TTC549 (cell line): ENCODE measurements at regions not wholly inside any gene's neighbourhood (a gene's known extent, or its start where the extent isn't known, plus 50 kb on each side); places are given as distances from the start of the nearest gene placed in this dataset.

Experiments used
- FAIRE-seq: peaks from 2 replicates; lab custom pipeline; 2012; peaks lifted over from hg19 to GRCh38; lab: Jason Lieb, UNC

GRCh38 chr6:147867433-147868226 lies 359.1 kb downstream of the SAMD5 start:
- no peak for FAIRE-seq

- FAIRE-seq, result no peak
These were observed 360.1 kb downstream of the SAMD5 start for GRCh38 chr6:147868427-147869190.

DNA sequence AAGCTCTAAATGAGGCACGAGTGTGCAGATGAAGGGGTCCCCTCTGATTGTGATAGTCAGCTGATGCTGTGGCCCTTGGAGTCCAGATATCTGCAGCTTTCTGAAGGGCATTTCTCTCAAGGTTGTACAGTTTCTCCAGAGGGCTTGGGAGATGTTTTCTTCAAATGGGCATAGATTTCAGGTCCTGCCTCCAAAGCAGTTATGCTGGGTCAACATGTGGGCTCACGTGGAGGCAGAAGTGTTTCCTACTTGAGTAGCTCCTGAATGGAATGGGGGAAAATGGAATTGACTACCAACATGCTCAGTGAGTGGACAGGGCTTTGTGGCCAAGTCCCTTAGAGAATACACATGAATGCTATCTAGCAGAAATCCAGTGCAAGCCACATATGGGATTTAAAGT lies 360.7 kb downstream of the SAMD5 start:
- FAIRE-seq, result no peak

DNA sequence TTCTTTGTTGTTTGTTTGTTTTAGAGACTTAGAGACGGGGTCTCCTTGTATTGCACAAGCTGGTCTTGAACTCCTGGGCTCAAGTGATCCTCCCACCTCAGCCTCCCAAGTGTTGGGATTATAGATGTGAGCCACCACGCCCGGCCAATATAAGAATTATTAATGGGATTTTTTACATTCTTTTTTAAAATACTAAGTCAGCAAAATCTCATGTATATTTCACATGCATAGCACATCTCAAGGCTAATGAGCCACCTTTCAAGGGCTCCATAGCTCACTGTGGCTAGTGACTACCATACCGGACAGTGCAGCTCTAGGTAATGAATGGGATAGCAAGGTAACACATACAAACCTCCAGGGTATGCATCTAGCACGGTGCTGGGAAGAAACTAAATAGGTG lies 361.4 kb downstream of the SAMD5 start:
- FAIRE-seq, result no peak

- FAIRE-seq, result no peak
These were observed 362.1 kb downstream of the SAMD5 start for GRCh38 chr6:147870506-147871110.

DNA sequence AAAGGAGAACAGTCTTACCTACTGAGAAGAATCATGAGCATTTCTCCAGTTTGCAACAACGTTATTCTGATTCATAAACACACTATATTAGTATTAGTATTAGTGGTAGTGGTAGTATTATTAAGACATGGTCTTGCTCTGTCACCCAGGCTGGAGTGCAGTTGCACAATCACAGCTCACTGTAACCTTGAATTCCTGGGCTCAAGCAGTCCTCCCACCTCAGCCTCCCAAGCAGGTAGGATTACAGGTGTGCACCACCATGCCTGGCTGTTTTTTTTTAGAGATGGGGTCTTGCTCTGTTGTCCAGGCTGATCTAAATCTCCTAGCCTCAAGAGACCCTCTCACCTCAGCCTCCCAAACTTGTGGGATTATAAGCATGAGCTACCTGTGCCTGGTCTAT lies 363.5 kb downstream of the SAMD5 start:
- FAIRE-seq, result no peak

GRCh38 chr6:147873816-147874215 lies 365.3 kb downstream of the SAMD5 start:
- no peak for FAIRE-seq

DNA sequence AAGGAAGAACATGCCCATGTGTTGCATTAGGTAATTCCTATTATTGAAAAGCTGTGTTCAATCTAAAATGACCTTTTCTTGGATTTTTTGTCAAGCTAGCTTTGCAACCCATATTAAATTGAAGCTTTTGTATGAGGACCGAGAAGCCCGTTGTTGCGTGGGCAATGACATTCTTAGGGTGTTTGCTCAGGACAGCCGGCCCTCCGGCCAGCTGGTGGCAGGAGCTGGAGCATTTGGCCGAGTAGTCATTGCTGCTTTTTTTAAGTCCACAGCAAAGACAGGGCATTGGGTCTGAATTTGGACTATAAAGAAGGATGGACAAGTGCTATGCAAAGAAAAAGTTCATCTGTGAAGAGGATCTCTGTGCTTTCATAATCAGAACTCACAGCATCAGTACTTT lies 365.8 kb downstream of the SAMD5 start:
- no peak for FAIRE-seq

DNA sequence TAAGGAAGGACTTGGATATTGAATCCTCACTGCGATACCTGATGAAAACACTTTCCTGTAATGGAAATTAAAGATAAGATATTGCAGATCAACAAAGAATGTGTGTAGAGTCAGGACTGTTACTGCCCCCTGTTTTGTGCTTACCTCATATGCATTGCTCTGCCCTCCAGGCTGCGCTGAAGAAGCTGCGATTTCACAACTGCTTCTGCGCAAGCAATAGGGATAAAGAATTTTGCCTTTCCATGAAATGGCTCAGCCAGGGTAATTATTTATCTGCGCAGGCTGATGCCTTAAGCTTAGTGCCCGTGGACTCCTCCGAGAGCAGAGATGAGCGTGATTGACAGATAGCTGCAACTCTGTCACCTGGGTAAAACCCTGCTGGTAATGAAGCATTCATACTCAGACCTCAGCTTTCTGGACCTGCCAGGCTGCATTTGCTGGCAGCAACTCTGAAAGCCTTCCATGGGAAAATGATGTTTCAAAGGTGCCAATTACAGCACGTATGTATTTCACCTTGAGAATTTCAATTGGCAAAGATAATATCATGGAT lies 370.6 kb downstream of the SAMD5 start:
- no peak for FAIRE-seq

DNA sequence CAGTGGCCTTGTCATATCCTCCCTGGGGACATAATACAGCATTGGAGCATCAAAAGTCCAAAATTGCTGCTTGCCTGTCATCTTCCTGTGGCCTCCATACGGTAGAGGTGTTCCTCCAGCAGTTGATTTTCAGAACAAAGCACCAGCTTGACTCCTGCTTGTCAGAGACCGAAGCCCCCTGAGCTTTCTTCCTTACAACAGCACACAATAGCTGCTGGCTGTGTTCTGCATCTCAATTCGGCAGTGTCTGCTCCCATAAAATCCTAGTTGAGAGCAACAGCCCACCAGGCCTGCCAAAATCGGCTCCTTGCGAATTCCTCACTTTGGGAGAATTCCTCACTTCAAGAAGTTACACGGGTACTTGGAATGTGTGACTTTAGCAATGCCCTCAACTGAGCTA lies 372.9 kb downstream of the SAMD5 start:
- no peak for FAIRE-seq

GRCh38 chr6:147888374-147888773 lies 379.9 kb downstream of the SAMD5 start:
- no peak for FAIRE-seq

- no peak for FAIRE-seq
These were observed 383.2 kb downstream of the SAMD5 start for GRCh38 chr6:147891671-147892070.

GRCh38 chr6:147892476-147892875 lies 384.0 kb downstream of the SAMD5 start:
- FAIRE-seq, result no peak

GRCh38 chr6:147895272-147895671 lies 386.8 kb downstream of the SAMD5 start:
- no peak for FAIRE-seq

DNA sequence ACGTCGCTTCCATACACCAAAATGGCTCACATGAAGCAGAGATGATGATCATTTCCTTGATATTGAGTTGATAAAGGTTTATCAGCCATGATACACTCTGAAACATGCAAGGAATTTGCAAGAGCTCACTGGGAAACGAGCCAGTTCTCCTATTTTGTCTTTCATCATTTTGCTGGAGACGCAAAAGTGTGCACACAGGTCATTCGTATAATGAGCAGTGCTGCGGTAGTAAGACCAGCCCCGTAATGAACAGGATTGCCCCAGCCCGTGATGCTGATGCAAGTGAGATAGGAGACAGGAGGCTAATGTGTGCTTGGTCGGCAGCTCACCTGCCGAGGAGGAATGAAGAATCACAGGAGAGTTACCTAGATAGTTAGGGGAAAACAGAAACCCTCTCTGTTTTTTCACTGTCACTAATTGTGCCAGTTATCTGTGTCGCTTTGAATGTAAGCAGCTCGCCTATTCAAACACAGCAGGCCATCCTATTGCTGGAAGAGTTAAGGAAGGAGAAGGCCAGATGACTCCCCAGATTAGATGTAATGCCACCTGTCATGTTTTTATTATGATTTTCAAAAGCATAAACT lies 391.8 kb downstream of the SAMD5 start:
- no peak for FAIRE-seq

GRCh38 chr6:147903321-147903720 lies 394.8 kb downstream of the SAMD5 start:
- no peak for FAIRE-seq

GRCh38 chr6:147903931-147904330 lies 395.4 kb downstream of the SAMD5 start:
- no peak for FAIRE-seq

- FAIRE-seq, result no peak
These were observed 395.9 kb downstream of the SAMD5 start for GRCh38 chr6:147904416-147904815.

DNA sequence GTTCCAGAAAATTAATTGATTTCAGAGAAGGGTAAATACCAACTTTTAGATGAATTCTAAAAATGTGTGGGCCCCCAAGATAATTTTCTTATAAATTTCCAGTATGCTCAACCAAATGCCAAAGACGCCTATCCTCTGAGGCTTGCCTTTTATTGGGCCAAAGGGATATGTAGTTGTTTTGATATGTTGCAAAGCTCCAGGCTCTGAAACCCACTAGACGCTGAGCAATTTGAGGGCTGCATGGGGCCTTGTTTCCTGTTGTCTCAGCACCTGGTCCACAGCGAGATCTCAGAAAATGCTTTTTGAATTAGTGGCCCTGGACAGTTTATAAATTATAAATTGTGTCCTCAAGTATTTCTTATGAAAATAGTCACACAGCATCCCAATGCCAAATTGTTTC lies 397.2 kb downstream of the SAMD5 start:
- FAIRE-seq, result no peak

DNA sequence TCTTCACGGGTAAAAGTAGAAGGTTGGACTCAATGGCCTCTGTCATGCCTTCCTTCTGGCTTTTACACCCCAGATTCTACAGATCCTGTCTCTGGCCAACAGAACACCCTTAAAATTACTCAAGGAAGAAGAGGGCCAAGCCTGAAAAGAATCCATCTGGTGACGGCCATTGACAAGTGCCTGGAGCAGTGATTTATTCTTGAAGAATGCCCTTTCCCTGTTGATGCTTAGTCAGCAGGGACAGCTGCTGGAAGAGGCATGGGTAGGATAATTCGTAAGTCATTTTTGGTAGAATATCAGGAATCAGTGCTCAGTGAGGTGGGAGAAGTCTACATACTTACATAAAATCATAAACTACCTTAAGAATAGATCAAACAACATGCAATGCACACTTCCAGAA lies 397.9 kb downstream of the SAMD5 start:
- no peak for FAIRE-seq

GRCh38 chr6:147909640-147910039 lies 401.1 kb downstream of the SAMD5 start:
- FAIRE-seq, result no peak

- no peak for FAIRE-seq
These were observed 401.8 kb downstream of the SAMD5 start for GRCh38 chr6:147910281-147910680.

GRCh38 chr6:147911057-147911456 lies 402.6 kb downstream of the SAMD5 start:
- no peak for FAIRE-seq
